Renal cortex interstitium (tissue), 11 donors: ENCODE measurements at regions not wholly inside any gene's neighbourhood (a gene's known extent, or its start where the extent isn't known, plus 50 kb on each side); places are given as distances from the start of the nearest gene placed in this dataset.

Experiments used
- DNase-seq, 11 donors: peaks; one replicate each; pipeline ENCODE4 v3.0.0-alpha.2; 2013; ENCODE audit warnings: low read depth in 9 of 11, low spot score in 4 of 11; ENCODE audit errors: extremely low read depth in 1 of 11

- DNase-seq: no peak
Measured at GRCh38 chr16:60748366-60748765, 1287.9 kb downstream of the CDH8 start.

GRCh38 chr16:60744198-60744597 lies 1292.0 kb downstream of the CDH8 start:
- no peak for DNase-seq

DNA sequence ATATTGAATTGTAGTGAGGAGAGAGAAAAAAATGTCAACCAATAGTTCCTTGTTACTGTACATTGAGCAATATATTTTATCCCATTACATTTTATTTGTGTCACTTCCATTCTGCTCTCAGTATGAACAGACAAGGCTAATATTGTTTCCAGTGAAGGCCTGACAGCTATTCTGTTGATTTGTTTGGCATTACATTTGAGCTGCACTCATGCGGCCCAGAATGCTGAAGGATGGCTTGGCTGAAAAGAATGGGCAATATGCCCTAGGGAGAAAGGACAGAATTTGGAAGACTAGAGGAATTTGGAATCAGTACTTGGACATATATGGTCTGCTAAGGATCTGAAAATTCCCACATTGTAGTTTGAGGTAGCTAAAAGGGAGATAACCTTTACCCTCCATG lies 1294.4 kb downstream of the CDH8 start:
- DNase-seq: no peak

- DNase-seq: peak in 1 of 11 donors; percentile 4
Measured at GRCh38 chr16:60739737-60740683, 1296.2 kb downstream of the CDH8 start.

- no peak for DNase-seq
Measured at GRCh38 chr16:60731329-60732050, 1304.7 kb downstream of the CDH8 start.

- no peak for DNase-seq
Measured at GRCh38 chr16:60729051-60729450, 1307.2 kb downstream of the CDH8 start.

GRCh38 chr16:60727851-60728250 lies 1308.4 kb downstream of the CDH8 start:
- no peak for DNase-seq

GRCh38 chr16:60720060-60720459 lies 1316.2 kb downstream of the CDH8 start:
- DNase-seq: no peak

DNA sequence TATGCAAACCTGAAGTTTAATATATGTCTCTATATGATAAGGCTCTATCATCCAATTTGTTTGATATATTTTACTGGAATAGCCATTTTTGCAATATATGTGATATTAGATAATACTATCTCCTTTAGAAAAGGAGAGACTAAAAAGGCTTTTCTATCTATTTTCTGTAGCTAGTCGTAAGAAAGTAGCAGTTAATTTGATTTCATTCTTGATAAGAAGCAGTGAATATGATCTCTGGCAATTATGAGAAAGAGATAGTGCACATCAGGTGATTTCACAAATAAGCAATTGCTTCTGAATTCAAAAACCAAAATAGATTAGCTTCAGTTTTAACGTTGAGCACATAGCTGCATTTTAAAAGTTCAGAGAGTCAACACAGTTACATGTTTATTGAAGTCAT lies 1318.4 kb downstream of the CDH8 start:
- DNase-seq: no peak

DNA sequence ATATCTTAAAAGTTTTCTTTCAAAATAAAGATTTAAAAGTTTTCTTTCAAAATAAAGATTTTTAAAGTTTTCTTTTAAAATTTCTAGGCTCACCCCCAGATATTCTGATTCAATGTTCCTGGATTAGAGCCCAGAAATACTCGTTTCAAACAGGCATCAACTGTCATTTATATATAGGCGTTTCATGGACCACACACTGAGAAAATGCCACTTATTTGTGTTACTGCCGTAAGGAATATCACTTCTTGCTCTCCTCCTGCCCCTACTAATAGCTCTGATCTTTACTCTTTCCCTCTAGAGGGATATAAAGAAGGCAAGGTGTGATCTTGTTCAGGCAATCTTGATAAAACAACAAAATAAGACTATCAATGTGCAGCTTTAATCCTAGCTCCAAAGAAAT lies 1324.1 kb downstream of the CDH8 start:
- DNase-seq: no peak

DNA sequence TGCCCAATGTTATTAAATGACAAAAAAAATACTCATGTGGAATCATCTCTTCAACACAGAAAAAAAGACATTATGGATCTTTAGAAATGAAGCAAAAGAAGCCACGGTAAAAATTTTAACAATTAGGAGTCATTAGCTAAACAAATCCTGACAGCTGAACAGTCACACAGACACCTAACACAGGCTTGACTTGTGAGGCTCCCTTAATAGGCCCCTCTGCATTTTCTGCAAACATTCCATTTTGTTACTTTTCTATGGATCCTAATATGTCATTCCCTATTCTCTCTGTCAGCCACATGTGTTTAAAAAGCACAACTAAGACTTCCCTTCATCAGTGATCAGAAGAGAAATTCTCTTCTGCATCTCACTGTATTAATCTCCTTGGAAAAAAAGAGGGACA lies 1331.5 kb downstream of the CDH8 start:
- DNase-seq: no peak

- no peak for DNase-seq
Measured at GRCh38 chr16:60703096-60703495, 1333.1 kb downstream of the CDH8 start.

DNA sequence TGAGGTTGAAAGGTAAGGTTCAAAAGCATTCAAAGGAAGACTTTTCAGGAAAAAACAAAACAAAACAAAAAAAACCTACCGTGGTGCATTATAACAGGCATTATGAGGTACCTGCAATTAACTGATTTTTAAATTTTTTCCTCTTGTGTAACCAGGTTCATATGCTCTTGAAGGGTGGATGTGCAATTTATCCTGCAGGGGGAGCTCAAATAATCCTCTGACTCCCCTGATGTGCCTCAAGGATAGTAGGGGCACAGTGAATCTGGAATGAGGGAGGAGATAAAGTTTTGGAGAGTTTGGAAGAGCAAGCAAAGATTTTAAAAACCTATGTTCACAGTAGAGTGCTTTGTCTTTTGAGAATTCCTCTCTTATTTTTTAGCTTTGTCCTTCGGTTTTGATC lies 1349.4 kb downstream of the CDH8 start:
- DNase-seq: no peak

DNA sequence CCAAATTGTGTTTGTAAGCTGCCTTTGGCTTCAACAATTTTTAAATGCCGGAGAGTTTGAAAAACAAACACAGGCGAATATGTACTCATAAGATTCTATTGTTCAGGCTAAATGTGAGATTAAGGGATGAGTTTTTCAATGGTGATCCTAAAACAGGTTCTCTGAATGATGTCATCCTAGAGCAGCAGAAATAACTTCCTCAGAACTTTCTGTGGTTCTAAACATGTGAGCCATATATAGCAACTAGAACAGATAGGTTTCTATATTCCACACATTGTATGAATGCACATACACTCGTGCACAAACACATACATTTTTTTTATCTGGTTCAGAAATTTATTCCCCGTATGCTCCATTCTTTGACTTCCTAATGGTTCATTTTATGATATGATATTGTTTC lies 1352.2 kb downstream of the CDH8 start:
- no peak for DNase-seq

- DNase-seq: no peak
Measured at GRCh38 chr16:60682219-60682618, 1354.0 kb downstream of the CDH8 start.

GRCh38 chr16:60681043-60681442 lies 1355.2 kb downstream of the CDH8 start:
- no peak for DNase-seq

DNA sequence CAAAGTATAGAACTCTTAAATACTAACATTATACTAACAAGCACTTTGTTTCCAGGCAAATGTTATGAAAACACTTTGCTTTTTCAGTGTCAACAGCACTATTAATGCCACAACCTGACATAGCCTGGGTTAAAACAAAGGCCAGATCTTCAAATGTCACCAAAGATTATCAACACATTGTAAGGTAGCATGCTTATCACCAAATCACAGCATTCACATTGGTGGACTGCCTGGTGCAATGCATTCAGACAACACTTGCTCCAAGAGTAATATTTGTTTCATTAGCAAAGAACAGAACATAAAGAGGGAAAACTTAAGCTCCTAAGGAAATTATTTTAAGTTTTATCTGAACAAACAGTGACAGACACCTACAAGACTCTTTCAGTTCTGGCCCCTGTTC lies 1361.2 kb downstream of the CDH8 start:
- no peak for DNase-seq

GRCh38 chr16:60674241-60674640 lies 1362.0 kb downstream of the CDH8 start:
- DNase-seq: no peak

GRCh38 chr16:60655514-60656153 lies 1380.6 kb downstream of the CDH8 start:
- DNase-seq: no peak

DNA sequence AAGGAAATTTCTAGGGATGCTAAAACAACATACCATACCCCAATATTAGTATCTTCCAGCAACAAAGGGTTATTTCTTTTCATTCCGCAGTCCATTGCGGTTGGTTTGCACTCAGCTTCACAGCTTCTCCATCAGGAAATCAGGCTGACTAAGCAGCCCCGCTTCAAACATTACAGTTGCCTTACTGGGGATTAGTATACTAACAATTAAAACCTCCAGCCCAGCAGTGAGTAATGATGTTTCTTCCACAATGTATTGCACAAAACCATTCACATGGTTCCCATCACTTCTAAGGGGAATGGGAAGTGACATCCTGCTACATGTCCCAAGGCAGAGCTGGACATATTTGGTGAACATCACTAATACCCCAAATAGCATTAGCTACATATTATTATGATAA lies 1384.9 kb downstream of the CDH8 start:
- DNase-seq: no peak
